ENCODE measurements at regions not wholly inside any gene's neighbourhood (a gene's known extent, or its start where the extent isn't known, plus 50 kb on each side); places are given as distances from the start of the nearest gene placed in this dataset.

DNA sequence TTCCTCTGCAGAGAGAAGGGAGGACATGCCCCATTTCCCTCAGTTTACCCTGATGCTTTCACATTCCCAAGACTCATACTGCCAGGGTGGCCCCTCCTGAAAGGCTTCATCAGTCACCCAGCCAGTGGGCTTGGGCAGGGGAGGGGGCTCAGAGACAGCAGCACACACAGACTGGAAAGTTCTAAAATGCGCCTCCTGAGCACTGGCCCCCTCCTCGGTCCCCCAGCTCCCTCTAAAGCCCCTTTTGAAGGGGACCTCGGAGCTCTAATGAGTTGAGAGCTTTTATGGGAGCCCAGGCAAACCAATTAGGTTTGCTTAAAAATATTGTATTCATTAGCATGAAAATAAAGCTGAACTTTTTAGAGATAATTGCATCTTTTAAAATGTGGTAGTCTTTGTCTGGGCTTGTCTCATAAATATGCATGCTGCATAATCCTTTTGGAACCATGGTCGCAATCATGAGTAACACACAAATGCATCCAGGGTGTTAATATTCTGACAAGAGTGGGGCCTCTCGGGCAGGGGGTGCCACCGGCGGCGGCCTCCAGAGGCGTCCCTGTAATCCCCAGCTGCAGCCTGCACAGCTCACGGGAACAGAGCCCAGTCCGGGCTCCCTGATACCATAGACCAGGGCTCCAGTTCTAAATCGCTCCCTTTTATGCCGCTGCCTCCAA lies 78.5 kb downstream of the RPLP1 start:
- no peak for DNase-seq

DNA sequence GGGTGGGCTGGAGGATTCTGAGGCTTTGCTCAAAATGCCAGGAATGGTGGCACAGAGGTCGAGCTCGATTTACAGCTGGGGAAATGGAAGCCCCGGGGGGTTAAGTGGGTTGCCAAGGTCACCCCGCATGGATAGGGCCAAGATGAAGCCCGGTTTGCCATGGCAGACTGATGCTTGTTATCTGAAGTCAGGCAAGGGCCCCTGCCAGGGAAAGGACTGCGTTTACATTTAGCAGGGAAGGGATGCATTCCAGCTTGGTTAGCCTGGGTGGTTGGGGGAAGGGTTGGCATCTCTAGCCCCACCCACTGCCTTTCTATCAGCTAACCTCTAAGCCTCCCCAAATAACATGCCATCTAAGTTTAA lies 79.0 kb downstream of the RPLP1 start:
- no peak for DNase-seq

GRCh38 chr15:69532066-69532465 lies 79.4 kb downstream of the RPLP1 start:
- DNase-seq, result no peak

DNA sequence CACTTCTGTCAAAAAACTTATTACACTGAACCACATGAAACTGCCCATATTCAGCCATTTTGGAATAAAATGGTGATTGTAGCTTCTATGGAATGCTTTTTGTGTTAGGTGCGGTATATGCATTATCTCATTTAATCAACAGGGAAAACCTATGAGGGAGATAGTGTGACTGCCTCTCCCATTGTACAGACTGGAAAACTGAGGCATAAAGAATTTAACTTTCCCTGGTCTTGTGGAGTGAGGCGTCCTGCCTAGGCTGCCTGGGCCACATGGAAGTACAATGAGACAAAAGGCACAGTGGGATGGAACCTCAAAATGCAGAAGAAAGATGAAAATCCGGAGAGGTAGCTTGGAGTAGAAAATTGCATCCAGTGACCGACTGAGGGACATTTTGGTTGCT lies 80.2 kb downstream of the RPLP1 start:
- DNase-seq, result no peak

DNA sequence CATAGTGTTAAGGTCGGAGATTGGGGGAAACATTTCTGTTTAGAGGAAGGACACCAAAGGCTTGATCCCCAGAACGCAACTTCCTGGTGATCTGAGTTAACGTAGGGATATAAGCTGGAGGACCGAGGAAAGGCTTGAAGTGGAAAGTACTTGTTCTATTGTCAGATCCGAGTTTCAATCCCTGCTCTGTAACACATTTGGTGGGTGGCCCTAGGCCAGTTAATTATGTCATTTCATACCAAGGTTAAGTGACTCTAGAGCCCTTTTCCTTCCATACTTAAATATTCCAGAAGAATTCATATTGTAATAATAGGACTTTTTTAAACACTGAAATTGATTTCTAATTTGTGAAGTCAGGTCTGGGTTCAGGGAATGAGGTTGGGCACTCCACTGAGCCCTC lies 80.9 kb downstream of the RPLP1 start:
- no peak for DNase-seq

GRCh38 chr15:69535101-69535638 lies 82.6 kb downstream of the RPLP1 start:
- DNase-seq, result no peak

DNA sequence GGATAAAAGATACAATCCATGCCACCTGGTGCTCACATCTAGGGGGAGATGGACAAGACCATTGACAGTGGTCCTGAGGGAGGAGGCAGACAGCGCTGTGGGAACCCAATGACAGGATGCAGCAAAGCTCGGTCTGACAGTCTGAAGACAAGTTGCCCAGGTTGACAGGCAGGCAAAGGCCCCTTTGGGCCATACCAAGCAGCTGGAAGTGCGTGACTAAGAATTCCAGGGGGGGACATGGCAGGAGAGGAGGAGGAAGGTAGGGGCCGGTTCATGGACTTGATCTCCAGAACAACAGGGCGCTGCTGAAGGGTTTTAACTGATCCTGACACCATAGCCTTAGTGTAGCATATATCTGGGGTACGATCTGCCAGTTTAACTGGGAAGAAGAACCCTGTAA lies 83.4 kb downstream of the RPLP1 start:
- DNase-seq, result no peak

DNA sequence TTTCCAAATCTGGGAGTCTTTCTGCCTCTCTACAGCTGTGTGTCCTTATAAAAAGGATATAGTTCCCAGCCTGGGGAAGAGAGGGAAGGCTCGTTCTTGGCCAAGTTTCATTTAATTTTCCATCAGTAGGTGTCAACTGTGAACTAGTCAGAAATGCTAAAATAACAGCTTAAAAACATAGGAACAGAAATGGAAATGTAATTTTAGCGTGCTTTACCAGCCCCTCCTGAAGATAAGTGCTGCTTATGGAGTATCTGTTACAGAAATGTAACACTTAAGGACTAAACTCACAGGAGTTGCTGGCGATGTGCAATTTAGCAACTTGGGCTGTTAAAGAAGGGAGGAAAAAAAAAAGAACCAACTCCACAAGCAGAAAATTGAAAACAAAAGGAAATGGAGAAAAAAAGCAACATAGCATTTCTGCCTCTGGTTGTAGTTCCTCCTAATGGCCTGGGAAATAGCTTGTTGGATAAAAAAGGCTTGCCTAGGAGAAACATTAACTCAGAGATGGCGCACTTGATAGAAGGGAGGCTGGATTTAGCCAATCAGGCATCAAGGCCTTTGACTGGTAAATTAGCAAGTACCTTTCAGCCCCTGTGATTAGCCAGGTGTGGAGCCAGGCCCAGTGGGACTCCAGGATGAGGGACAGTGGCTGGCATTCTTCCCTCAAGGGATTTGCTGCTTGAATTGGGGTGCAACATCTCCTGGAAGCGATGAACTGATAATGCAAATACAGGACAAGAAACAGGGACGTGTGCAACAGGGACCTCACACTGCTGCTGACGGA lies 84.3 kb downstream of the RPLP1 start:
- DNase-seq, result no peak

GRCh38 chr15:69537901-69538300 lies 85.3 kb downstream of the RPLP1 start:
- DNase-seq, result no peak

DNA sequence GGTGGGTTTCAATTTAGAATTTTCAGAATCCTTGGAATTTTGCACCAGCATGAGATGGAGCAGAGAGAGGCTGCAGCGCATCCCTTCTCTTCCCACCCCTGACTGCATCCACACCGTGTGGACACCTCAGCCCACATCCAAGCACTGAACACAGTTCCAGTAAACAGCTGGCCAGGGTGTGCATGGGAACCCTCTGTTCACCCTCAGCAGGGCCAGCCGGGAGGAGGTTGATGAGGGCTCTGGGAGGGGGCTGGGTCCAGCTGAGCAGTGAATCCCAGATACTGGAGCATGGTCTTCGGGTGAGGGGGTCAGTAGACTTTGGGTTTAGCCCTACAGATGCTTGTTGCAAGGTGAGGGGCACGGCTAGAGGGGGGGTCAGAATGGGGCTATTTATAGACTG lies 85.8 kb downstream of the RPLP1 start:
- DNase-seq, result no peak

GRCh38 chr15:69539345-69539744 lies 86.7 kb downstream of the RPLP1 start:
- no peak for DNase-seq

DNA sequence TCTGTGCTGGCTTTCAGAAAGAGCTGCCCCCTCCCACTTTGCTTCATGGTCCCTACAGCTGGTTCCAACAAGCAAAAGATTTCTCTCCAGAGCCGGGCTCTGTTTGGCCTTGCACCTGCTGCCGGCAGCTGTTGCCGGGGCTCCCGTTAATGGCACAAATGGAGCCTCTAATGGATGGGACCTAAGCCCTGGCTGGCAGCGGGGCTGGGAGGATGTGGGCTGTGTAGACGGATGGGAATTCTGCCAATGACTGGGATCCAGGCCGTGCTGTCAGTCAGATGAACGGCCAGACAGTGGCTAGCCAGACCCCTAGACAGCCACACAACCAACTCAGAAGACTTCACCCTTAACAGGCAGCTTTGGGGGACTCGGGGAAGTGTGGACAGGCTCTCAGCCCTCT lies 88.0 kb downstream of the RPLP1 start:
- DNase-seq, result peak; percentile 82 to 92

DNA sequence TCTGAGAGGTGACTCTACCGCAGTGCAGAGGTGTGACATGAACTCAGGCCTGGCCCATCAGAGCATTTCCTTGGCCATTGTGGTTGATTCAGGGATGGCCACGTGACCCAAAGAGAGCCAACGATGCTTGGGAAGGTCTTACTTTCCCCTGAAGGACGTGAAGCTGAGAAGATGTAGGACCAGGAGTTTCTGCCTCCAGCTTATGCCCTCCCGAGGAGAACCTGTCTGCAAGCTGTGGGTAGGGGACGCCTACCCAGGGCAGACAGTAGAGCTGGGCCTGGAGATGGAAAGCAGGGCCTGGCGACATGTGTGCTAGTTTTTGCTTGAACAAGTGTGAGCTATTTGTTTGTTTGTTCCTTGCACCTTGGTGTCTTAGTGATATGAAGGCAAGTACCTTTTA lies 89.4 kb downstream of the RPLP1 start:
- no peak for DNase-seq

DNA sequence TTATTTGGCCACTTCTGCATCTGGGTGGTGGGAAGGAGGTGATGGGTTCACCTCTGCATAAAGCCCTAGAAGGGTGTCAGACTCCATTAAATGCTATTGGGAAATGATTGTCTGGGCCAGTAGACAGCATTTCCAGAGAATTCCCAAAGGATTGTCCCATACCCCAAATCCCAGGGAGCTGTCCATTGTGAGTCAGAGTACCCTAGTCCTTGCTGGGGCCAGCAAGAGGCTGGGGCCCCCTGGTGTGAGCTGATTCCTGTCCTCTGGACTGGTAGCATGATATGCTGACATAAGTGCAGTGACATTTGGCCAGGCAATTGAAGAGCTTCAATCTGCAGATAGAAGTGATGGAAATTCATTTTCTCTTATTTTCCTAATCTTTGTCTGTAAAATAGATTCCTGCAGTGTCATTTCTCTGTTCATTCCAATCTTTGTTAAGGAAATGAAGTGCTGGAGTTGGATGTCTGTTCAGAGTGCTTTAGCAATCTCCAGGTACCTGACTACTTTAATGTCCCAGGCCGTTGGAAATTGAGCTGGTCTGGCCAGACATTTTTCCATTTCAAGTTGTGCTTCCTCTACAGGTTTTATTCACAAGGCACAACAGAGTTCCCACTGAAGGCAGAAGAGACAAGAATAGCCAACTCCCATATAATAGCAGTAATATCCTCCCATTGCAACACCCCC lies 91.2 kb downstream of the RPLP1 start:
- no peak for DNase-seq

DNA sequence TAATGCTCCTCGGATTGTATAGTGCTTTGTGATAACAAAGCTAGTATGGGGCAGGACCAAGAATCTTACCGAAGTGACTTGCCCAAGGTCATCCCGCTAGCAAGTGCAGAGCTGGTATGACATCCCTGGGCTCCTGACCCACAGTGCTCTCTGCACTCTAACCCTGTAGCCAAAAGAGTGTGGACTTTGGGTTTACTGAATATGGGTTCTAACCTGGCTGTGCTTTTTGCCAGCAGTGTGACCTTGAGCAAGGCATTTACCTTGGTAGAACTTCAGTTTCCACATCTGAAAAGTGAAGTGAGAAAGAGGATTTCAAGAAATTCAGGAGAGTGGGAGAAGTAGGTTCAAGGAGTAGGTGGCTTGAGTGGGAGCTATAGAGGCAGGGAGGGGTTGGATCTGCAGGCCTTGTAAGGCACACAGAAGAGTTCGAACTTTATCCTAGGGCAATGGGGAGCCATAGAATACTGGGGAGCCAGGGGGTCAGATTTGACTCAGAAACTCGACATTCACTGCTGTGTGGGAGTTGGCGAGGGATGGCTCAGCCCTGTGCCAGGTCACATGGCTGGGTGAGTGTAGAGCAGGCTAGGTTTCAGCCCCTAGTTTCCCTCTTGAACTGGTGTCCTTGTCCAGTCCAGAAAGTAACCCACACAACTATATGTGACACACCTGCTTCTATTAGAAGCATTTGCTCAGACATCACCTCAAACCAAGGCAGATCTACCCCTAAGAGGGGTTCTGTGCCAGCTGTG lies 91.9 kb downstream of the RPLP1 start:
- no peak for DNase-seq

GRCh38 chr15:69546182-69546581 lies 93.6 kb downstream of the RPLP1 start:
- DNase-seq, result no peak

DNA sequence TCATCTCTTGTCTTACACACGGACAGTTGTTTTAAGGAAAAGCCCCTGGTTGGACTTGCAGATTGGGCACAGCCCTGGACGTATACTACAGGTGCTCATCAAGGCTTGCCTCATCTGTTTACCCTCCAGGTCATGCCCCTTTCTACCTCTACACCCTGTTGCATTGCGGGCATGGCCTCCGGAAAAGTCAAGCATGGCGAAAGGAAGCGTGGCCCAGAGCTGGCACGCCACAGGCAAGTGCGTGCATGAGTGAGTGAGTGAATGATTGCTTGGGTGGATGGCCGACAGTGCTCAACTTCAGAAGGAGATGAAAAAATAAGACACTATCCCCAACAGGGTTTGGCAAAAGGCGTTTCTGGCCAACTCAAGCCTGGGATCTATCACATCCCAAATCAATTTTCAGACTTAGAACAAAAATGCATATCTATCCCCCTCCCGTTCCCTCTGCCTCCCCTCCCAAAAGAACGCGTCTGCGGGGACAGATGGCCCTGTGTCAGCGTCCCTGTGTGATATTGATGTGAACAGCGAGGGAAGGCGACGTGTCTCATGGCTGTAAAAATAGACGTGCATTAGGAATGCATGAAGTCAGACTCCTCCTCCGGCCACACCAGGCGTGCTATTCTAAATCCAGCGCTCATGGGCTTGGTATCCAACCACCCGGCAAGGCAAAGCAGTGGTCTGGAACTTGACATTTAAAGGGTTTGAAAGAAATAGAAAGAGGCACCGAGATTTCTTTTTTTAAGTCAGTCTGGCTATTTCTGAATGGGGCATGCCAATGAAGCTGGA lies 96.0 kb downstream of the RPLP1 start:
- no peak for DNase-seq

GRCh38 chr15:69551391-69552056 lies 98.9 kb downstream of the RPLP1 start:
- no peak for DNase-seq

DNA sequence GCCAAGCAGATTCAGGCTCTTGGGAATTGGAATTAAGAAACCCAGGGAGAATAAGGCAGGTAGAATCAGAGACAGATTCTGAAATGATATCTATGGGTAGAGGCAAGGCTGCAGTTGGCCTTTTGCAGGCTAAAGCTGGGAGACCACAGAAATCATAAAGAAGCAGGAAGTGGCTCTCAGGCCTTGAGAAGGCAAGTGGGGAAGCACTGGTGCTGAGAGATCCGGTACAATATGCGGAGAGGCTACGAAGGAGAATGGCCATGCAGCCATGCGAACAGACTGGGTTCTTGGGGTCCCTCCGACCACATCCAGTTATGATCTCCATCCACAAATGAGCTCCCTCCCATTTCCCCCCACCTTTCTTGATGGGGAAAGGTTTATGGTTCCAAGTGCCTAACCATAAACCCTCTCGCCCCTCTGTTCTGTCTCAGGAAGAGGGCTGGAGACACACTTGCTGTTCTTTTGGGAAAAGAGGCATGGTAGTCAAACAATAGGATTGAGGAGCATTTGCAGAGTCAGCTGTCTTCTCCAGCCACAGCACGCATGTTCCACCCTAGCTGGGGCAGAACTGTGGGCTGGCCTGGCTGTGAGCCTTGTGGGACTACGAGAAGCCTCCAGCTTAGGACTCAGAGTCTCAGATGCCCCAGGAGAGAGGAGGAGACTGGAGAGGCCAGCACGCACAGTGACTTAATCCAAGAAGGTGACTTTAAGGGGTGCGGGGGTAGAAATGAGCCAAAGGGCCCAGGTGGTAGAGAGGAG lies 99.6 kb downstream of the RPLP1 start:
- DNase-seq, result no peak

DNA sequence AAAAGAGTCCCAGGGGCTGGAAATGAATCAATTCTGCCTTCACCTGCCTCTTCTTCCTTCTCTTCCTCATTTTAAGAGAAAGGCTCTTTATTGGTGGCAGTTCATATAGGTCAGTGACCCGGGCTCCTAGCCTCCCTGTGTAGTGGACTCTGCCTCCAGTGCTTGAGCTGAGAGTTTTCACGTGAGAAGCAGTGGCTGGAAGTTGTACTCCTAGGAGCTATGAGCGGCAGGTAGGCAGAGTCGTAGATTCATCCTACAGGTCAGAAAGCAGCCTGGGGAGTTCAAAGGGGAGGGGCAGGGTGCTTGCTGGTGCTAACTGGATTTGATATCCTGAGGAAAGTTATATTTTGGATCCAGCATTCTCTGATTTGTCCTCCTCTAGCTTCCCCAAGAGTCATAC lies 101.1 kb downstream of the RPLP1 start:
- DNase-seq, result no peak

Data from SHP77 (cell line).